NCI-H2196 (cell line): ENCODE measurements at regions not wholly inside any gene's neighbourhood (a gene's known extent, or its start where the extent isn't known, plus 50 kb on each side); places are given as distances from the start of the nearest gene placed in this dataset.

Experiments used
- DNase-seq: peaks from one replicate; lab custom pipeline; 2025; ENCODE audit not compliant: unreplicated experiment; lab: John Stamatoyannopoulos, UW

DNA sequence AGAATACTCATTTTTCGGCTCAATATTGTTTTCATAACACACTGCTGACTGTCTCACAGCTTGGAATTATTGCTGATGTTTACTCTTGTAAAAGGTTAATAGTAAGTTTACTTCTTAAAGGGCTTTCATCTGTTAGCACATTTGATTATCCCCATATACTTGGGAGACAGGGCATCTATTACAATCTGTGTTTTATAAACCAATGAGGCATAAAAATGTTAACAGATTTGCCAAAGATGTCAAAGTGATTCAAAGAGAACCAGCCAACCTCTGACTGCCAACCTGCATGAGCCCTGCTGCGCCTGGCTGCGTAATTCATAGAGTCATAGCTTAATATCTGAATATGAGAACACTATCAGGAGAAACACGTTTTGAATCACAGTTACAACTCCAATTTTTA is 665.6 kb downstream of the TRIML1 start:
- DNase-seq = no peak

DNA sequence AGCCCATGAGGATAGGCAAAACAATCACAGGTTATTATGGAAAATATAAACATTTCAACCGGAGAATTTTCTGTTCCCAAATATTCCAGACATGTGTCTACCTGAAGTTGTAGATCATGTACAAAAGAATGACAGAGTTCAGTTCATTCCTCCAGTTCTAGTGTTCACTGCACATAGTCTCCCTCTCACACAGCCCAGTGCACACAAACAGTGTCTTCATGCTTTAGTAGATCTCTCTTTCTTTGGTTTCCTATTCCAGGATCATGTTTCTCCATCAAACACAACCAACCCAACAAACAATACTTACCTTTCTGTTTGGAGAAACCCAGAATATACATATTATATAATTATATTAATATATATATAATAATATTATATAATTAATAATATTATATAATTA is 671.9 kb downstream of the TRIML1 start:
- DNase-seq = no peak

DNA sequence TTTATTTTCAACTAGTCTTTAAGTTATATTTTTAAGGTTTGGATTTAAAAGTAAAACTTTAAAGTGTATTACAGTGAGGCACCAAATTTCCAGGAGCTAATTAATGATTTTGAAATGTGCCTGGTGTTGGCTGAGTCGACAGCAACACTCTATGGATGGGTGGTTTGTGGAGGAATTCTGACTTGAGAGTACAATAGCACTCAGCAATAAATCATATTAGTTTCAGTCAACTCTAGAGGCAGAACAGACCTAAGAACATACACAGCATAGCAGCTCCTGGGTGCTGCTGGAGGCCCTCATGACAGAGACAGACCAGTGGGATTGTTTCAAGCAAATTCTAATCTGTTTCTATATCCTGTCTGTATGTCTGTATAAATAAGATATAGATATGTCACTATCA is 673.4 kb downstream of the TRIML1 start:
- no peak for DNase-seq

DNA sequence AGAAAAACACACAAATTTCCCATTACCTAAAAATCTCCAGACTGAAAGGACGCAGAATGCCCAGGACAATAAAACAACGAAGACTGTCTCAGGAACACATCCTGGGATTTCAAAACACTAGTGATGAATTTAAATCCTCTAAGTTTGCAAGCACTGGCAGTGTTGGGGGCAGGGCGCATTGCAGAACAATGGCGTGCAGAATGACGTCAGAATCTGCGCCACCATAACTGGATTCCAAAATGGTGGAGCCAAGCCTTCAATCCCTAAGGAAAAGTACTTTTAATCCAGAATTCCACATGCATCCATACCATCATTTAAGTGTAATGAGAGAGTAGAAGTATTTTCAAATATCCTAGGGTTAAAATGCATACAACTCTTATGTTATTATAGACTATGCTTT is 679.1 kb downstream of the TRIML1 start:
- DNase-seq = no peak

DNA sequence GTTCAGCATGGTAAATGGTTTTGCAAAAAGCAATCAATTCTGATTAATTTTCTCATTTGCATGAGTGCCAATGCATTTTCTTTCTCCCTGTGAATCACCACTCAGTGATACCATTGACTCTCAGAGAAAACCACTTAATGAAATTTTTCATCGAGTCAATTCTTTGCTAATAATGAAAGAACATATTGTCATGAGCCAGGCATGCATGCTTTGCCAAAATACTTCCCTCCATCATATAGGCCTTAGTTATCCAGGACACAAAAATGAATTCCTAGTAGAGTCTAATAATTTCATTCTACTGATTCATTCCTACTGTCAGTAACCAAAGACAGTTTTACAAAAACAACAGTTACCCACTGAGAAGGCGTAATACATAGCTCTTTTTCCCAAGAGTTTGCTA is 680.0 kb downstream of the TRIML1 start:
- no peak for DNase-seq

DNA sequence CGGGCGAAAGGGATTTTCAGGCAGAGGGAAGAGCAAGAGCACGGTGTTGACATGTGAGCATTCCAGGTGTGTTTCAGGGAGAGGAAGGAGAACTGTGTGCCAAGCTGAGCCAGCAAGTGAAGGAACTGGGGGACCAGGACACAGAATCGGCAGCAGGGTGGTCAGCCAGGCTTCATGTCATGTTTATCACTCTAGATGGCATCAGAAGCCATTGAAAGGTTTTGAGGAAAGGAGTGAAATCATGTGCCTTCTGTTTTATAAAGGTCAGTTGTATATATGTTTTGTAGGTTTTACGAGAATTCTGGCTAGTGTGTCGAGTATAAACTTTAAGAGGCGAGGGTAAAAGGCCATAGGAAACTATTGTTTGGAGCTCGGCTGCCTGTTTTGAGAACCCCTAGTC is 682.3 kb downstream of the TRIML1 start:
- DNase-seq = no peak

DNA sequence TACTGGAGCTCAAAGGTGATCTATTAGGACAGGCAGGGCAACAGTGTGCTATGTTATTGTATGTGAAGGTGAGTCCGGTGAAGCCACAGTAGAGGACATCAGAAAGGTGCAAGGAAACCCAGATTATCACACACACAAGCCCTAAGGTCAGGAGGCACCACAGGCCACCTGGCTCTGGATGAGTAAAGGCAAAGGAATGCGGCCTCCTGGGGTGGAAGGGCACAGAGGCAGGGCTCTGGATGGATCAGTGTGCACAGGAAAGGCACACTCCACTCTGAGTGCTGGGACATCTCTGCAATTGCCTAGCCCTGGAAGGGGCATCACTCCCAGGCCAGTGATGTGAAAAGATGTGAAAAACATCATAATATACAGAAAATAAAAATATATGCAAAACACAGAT is 683.5 kb downstream of the TRIML1 start:
- no peak for DNase-seq

DNA sequence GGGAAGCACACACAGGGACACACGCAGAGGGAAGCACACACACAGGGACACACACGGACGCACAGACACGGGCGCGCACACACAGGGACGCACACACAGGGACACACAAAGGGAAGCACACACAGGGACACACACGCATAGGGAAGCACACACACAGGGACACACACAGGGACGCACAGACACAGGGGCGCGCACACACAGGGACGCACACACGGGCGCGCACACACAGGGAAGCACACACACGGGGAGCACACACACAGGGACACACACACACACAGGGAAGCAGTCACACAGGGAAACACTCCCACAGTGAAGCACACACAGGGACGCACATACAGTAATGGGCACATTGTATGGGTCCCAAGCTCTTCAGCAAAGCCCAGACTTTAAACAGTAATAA is 685.3 kb downstream of the TRIML1 start:
- DNase-seq = no peak

DNA sequence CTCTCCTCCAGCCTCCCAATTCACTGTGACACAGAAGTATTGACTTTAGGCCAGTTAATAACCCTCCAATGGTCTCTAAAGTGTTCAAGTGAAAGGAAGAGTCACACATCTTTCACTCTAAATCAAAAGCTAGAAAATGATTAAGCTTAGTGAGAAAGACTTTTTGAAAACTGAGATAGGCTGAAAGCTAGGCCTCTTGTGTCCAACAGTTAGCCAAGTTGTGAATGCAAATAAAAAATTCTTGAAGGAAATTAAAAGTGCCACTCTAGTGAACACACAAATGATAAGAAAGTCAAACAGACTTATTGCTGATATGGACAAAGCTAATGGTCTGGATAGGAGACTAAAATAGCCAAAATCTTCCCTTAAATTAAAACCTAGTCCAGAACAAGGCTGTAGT is 687.2 kb downstream of the TRIML1 start:
- no peak for DNase-seq

DNA sequence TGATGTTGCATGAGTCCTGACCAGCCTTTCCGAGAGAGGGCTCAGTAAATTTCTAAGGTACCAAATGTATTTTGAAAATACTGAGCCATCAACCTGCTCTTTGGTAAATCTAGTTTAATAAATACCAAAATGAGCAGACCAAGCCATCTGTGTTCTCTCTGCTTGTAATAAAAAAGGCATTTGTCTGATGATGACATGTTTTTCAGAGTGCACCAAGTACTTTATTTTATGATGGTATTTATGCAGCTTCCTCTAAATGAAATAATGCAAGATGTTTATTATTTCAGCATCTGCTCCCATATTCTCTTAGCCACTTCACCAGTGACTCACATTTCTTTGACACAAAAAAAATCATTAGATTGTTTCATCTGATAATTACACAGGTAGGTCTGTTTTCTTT is 700.5 kb downstream of the TRIML1 start:
- DNase-seq = no peak

DNA sequence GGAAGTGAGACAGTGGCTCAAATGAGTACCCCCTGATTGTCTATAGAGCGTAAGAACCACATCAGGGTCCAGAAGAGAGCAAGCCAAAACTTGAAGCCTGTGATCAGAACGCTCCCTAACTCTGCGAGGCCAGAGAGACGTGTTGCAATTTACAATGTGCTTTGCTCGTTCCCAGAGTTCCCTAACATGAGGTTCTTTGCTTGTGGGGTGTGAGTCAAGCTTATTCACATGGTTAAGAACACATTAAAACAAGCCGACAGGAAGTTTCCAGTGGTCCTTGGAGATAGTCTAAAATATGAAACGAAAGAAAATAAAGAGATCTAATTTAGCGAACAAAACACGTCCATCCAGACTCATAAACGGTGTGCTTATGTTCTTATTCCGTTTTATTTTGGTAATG is 702.3 kb downstream of the TRIML1 start:
- no peak for DNase-seq

DNA sequence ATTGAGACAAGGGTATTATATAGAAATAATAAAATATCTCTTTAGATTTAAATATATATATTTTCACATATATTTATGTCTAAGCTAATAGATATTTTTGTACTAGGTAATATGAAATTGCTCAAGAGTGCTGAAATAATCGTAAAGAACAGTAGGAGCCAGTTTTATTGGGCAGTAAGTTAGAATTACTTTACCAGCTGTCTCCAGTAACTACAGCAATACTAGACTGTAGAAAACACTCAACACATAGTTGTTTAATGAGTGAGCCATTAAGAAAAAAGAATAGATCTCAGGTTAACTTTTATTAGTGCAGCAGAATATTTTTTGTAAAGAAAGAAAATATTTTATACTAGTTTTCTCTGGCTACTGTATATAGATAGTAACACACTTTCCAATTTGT is 715.2 kb downstream of the TRIML1 start:
- DNase-seq = no peak

DNA sequence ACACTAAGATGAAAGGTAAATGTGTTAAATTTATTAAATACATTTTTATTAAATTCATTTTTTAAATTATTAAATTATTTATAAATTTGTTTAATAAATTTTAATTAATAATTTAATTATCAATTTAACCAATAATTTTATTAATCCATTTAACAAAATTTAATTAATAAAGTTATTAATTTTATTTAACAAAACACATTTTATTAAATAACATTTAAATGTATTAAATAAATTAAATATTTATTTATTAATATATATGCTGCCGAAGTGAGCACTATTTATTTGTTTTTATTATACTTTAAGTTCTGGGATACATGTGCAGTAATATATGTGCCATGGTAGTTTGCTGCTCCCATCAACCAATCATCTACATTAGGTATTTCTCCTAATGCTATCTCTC is 719.5 kb downstream of the TRIML1 start:
- no peak for DNase-seq

DNA sequence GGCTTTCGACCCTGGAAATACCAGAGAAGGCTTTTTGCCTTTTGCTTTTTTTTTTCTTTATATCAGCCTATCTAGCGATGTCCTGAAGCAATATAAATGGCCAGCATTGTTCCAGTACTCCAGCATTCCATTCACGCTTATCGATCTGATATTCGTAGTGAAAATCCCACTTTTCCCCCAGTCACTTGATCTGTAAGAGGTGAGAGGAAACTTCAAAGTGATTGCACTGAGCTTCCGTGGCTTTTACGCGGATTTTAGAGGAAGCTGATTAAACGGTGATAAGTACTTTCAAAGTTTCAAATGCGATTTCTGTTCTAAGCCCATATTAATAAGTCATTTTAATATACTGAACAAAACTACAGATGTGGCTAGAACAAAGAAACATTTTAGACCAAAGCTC is 725.5 kb downstream of the TRIML1 start:
- no peak for DNase-seq

DNA sequence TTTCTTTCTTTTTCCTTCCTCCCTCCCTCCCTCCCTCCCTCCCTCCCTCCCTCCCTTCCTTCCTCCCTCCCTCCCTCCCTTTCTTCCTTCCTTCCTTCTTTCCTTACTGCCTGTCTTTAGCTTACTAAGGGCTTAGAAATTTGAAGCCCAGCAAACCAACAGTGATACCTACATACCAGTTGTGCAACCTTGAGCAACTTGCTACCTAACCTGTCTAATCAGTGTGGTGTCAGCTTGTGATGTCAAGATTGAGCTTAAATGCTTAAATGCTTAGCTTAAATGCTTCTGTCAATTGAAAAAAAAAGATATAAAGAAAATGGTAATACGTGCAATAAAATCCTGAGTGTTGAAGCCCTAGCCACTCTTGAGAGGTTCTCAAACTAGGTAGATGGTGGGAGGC is 728.6 kb downstream of the TRIML1 start:
- DNase-seq = no peak

DNA sequence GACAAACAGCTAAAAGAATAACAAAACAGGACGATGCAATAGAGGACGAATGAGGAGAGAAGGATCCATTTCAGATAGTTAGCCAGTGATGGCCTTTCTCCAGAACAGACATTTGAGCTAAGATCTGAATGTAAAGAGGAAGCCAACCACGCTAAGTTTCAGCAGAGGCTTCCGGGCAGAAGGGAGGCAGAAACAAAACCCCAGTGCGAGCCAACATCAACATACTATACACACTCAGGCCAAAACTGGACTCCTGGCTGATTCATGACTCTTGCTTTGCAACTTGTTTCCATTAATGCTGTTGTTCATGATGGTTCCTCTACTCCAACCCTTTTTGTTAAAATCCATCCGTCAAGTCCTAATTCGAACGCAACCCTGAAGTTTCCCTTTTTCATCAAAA is 730.3 kb downstream of the TRIML1 start:
- no peak for DNase-seq

DNA sequence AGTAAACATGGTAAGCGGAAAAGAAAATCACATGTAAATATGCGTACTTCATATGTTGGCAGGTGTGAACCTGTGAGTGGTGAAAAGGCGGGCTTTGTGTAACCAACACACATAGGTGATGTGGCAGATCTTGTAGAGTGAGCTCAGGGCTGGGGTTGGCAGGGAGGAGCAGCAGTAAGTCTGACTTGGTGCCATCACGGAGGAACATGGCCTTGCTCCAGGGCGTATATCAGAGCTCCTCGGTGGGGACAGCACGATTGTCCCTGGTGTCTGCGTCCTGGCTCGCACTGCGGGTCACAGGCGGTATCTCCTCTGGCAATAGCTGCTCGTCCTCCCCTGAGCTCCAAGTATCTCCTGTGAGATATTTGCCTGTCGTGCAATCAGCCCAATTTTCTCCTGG is 733.6 kb downstream of the TRIML1 start:
- DNase-seq = no peak

DNA sequence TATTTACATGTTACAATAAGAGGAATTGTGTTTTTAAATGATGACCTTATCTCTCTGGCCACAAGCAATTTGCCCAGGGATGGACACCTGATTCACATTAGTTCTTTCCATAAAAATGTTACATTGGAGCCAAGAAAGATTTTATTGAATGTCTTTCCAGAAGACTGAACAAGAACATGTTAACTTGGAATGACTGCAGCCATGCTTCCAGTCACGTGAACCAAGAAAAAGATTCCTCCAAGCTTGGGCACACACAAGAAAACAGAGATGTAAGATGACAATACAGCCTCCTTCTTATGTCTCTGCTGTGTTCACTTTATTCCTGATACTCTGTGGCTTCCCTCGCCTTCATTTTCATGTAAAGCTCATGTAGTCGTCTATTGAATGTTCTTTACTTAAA is 737.6 kb downstream of the TRIML1 start:
- DNase-seq = no peak

DNA sequence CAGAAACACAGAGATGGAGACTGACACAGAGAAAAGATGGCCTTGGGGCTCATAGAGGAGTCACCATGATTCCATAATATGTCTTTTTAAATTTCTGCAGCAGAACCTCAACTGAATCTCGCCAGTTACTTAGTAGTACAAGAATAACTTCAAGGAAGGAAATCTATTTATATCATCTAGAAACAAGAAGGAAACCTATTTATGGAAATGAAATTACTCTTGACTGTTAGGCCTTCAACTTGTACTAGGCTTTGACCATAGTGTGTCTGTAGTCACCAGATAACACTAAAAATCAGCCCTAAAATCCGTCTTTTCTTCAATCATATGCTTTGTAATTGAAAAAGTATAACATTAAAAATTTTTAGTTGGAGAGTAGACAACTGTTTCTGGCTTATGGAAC is 740.4 kb downstream of the TRIML1 start:
- DNase-seq = no peak

DNA sequence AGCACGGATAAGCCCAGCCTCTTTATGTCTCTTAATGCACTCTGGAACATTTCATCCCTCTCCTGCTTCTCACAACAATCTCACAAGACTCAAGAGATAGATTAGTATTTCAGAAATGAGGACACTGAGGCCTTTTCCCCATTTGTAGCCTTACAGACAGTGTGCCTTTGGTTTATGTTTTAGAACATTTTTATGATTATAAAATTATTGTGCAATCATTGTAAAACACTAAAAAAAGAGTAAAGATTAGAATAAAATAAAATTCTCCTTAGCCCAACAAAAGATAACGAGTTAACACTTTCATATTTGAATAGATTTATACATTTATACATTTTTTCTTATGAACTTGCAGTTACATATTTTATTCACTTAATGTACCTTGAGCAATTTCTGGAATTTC is 748.7 kb downstream of the TRIML1 start:
- no peak for DNase-seq

DNA sequence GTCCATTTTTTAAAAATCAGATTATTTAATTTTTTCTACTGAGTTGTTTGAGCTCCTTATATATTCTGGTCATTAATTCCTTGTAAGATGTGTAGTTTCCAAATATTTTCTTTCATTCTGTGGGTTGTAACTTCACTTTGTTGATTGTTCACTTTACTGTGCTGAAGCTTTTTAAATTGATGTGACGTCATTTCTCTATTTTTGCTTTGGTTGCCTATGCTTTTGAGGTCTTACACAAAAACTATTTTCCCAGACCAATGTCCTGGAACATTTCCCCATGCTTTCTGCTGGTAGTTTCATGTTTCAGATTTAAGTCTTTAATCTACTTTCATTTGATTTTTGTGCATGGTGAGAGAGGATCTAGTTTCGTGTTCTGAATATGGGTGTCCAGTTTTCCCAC is 753.6 kb downstream of the TRIML1 start:
- DNase-seq = no peak

DNA sequence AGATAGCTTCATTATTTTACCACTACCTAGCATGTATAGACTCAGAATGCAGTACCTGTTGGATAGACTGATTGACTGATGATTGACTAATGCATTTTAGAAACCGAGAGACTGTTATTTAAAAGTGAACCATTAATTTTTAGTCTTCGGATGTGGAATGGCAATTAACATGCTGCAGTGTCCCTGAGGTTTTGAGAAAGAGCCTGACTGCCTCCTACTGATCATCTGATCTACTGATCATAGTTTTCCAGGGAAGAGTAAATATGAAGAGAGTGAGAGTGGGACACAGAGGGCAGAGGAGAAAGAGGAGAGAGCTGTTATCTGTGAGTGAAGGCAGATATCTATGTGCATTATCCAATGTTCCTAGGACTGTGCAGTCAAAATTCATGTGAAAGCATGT is 764.7 kb downstream of the TRIML1 start:
- DNase-seq = no peak

DNA sequence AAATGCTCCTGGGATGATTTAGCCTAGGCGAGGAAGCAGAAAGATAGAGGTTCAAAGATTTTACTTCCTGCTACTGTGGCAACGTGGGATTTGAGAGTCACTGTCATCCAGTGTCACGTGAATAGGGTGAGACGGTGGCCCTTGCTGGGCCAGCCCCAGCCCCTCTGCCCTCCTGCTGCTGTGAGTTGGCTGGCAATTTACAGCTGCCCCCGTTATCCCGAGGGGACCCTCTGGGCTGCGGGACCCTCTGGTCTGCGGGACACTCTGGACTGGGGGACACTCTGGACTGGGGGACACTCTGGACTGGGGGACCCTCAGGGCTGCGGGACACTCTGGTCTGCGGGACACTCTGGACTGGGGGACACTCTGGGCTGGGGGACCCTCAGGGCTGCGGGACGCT is 765.4 kb downstream of the TRIML1 start:
- DNase-seq = no peak

DNA sequence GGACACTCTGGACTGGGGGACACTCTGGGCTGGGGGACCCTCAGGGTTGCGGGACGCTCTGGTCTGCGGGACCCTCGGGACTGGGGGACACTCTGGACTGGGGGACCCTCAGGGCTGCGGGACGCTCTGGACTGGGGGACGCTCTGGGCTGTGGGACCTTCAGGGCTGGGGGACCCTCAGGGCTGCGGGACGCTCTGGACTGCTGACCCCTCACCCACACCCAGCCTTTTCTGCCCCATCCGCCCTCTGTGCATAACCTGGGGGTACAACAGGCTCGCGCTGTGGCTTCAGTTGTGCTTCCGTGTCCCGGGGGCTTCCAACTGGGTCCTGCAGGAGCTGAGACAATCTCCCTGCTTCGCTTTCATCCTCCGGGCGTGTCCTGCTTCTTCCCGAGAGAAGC is 766.0 kb downstream of the TRIML1 start:
- DNase-seq = no peak
